ENCODE measurements at regions not wholly inside any gene's neighbourhood (a gene's known extent, or its start where the extent isn't known, plus 50 kb on each side); places are given as distances from the start of the nearest gene placed in this dataset.

DNA sequence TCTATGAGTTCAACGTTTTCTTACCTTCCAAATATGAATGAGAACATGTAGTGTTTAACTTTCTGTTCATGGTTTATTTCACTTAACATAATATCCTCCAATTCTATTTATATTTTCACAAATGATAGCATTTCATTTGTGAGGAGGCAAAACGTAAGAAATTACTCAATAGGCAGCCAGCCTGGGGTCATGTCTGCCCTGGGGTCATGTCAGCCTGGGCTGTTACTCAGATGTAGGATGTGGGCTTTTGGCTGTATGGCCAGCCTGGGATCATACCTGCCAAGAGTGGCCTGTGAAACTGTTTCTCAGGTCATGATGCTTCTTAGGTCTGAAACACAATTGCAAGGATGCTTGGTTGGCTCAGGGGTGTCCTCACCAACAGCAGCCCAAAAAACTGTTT is 187.0 kb downstream of the FBXO8 start:
- H3K27ac ChIP-seq (ENCODE audit: low read depth, low read length) = no peak overlapping the region
- H3K4me3 ChIP-seq (ENCODE audit: insufficient read depth, low read length) = no peak overlapping the region
- TF ChIP-seq, protein P1, sequence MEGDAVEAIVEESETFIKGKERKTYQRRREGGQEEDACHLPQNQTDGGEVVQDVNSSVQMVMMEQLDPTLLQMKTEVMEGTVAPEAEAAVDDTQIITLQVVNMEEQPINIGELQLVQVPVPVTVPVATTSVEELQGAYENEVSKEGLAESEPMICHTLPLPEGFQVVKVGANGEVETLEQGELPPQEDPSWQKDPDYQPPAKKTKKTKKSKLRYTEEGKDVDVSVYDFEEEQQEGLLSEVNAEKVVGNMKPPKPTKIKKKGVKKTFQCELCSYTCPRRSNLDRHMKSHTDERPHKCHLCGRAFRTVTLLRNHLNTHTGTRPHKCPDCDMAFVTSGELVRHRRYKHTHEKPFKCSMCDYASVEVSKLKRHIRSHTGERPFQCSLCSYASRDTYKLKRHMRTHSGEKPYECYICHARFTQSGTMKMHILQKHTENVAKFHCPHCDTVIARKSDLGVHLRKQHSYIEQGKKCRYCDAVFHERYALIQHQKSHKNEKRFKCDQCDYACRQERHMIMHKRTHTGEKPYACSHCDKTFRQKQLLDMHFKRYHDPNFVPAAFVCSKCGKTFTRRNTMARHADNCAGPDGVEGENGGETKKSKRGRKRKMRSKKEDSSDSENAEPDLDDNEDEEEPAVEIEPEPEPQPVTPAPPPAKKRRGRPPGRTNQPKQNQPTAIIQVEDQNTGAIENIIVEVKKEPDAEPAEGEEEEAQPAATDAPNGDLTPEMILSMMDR (IDR thresholded peaks at IDR 0.05; ENCODE audit: extremely low read depth, low read depth, low read length) = no peak
- H3K4me1 ChIP-seq (ENCODE audit: insufficient read depth, low read length) = no peaks in the 10 kb centered on the region
- H3K9me3 ChIP-seq (ENCODE audit: low read depth, low read length) = no peaks in the 10 kb centered on the region
- H4K20me1 ChIP-seq (ENCODE audit: insufficient read depth, low read length) = no peaks in the 10 kb centered on the region
- H2AFZ ChIP-seq (ENCODE audit: low read length) = no peak overlapping the region
- no peaks in the 10 kb centered on the region for H3K27me3 ChIP-seq (ENCODE audit: insufficient read depth, low read length)
- H3K36me3 ChIP-seq (ENCODE audit: insufficient read depth, low read length) = no peaks in the 10 kb centered on the region
- H3K4me2 ChIP-seq (ENCODE audit: insufficient read depth, low read length) = no peak overlapping the region
- no peaks in the 10 kb centered on the region for H3K79me2 ChIP-seq (ENCODE audit: insufficient read depth, low read length)
- no peak for DNase-seq (ENCODE audit: insufficient read length, low spot score, missing footprints)

DNA sequence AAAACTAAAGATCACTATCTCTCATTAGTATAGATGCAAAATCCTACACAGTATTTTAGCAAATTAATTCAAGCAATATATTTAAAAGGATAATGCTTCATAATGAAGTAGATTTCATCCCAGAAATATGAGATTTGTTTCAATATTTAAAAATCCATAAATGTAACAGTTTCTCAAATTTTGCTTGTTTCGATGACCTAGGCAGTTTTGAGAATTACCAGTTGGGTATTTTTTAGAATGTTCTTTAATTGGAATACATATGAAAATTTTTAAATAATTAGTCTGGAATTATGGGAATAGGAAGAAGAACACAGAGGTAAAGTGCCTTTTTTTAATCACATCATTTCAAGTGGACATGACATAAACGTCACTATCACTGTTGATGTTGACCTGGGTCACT is 192.3 kb downstream of the FBXO8 start:
- H4K20me1 ChIP-seq (ENCODE audit: insufficient read depth, low read length) = no peaks in the 10 kb centered on the region
- TF ChIP-seq, protein P1 (IDR thresholded peaks at IDR 0.05; ENCODE audit: extremely low read depth, low read depth, low read length) = no peak
- H3K36me3 ChIP-seq (ENCODE audit: insufficient read depth, low read length) = no peaks in the 10 kb centered on the region

DNA sequence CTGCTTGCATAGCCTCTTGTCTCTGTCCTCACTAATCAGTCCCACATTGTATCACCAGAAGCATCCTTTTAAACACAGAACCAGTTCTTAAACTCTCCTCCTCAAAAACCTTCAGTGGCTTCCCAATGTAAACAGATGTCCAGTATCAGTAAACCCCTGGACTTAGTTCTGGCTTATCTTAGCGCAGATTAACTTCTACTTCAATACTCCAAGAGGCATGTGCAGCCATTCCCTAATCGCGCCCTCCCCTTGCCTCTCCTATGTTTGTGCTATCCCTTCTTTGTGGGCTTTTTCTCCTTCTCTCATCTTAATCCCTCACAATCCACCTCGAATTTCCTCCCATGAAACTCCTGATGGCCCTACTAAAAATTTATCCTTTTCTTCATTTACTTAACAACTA is 193.8 kb downstream of the FBXO8 start:
- H3K4me2 ChIP-seq (ENCODE audit: insufficient read depth, low read length) = no peak overlapping the region
- H3K27me3 ChIP-seq (ENCODE audit: insufficient read depth, low read length) = no peaks in the 10 kb centered on the region
- no peaks in the 10 kb centered on the region for H3K36me3 ChIP-seq (ENCODE audit: insufficient read depth, low read length)
- no peaks in the 10 kb centered on the region for H3K9me3 ChIP-seq (ENCODE audit: low read depth, low read length)
- no peak overlapping the region for H3K4me3 ChIP-seq (ENCODE audit: insufficient read depth, low read length)
- no peaks in the 10 kb centered on the region for H4K20me1 ChIP-seq (ENCODE audit: insufficient read depth, low read length)
- no peak overlapping the region for H2AFZ ChIP-seq (ENCODE audit: low read length)
- DNase-seq (ENCODE audit: insufficient read length, low spot score, missing footprints) = no peak
- no peak overlapping the region for H3K27ac ChIP-seq (ENCODE audit: low read depth, low read length)
- no peaks in the 10 kb centered on the region for H3K4me1 ChIP-seq (ENCODE audit: insufficient read depth, low read length)
- H3K79me2 ChIP-seq (ENCODE audit: insufficient read depth, low read length) = no peaks in the 10 kb centered on the region
- TF ChIP-seq, protein P1 (IDR thresholded peaks at IDR 0.05; ENCODE audit: extremely low read depth, low read depth, low read length) = no peak

More for the DNA sequence above, 192.3 kb downstream of the FBXO8 start:
- Histone ChIP-seq H3K4me3 (ENCODE audit: insufficient read depth, low read length) (no peak overlapping the region), H3K4me2 (ENCODE audit: insufficient read depth, low read length) (no peak overlapping the region), H3K9me3 (ENCODE audit: low read depth, low read length) (no peaks in the 10 kb centered on the region), H3K79me2 (ENCODE audit: insufficient read depth, low read length) (no peaks in the 10 kb centered on the region), H3K4me1 (ENCODE audit: insufficient read depth, low read length) (no peaks in the 10 kb centered on the region), H3K27me3 (ENCODE audit: insufficient read depth, low read length) (no peaks in the 10 kb centered on the region), H2AFZ (ENCODE audit: low read length) (no peak overlapping the region), H3K27ac (ENCODE audit: low read depth, low read length) (no peak overlapping the region)
- no peak for DNase-seq (ENCODE audit: insufficient read length, low spot score, missing footprints)

DNA sequence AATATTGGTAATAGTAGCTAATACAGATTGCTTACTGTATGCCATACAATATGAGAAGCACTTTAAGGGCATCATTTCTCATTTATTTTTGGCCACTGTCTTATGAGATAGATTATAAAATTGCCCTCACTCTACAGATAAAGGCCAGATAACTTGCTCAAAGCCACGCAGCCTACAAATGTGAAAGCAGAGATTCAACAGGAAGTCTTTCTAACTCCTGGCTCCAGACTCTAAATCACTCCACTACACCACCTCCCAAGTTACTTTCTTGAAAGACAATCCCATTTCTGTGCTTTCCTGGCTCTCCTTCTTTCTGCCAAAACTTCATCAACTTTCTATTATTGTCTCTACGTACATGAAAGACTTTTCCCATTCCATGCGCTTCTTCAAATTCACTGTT is 194.7 kb downstream of the FBXO8 start:
- Histone ChIP-seq H3K79me2 (ENCODE audit: insufficient read depth, low read length) (no peaks in the 10 kb centered on the region), H3K4me3 (ENCODE audit: insufficient read depth, low read length) (no peak overlapping the region), H3K9me3 (ENCODE audit: low read depth, low read length) (no peaks in the 10 kb centered on the region), H3K27ac (ENCODE audit: low read depth, low read length) (no peak overlapping the region), H3K4me2 (ENCODE audit: insufficient read depth, low read length) (no peak overlapping the region), H2AFZ (ENCODE audit: low read length) (no peak overlapping the region), H3K27me3 (ENCODE audit: insufficient read depth, low read length) (no peaks in the 10 kb centered on the region), H4K20me1 (ENCODE audit: insufficient read depth, low read length) (no peaks in the 10 kb centered on the region), H3K4me1 (ENCODE audit: insufficient read depth, low read length) (no peaks in the 10 kb centered on the region), H3K36me3 (ENCODE audit: insufficient read depth, low read length) (no peaks in the 10 kb centered on the region)
- DNase-seq (ENCODE audit: insufficient read length, low spot score, missing footprints) = no peak
- TF ChIP-seq, protein P1 (IDR thresholded peaks at IDR 0.05; ENCODE audit: extremely low read depth, low read depth, low read length) = no peak
